GM12878 (cell line): ENCODE measurements at regions not wholly inside any gene's neighbourhood (a gene's known extent, or its start where the extent isn't known, plus 50 kb on each side); places are given as distances from the start of the nearest gene placed in this dataset.

Experiments used
- ATAC-seq: fragments of 200-7000 bp; cut with Tn5 transposase; 3 replicates; pipeline ENCODE4 v1.9.1; 2020; ENCODE audit warnings: mild to moderate bottlenecking, moderate library complexity
- BruUV-seq: library from RNA; stranded (reverse); fragments of 400-500 nt; replicated peaks from 2 replicates; lab custom pipeline; 2021; lab: Mats Ljungman, UMichigan
- CTCF ChIA-PET: fragments of 300-600 bp; sonication (Branson Sonifier 250); formaldehyde crosslinking; extraction: SDS; loops from one replicate; lab custom pipeline; 2021; ENCODE audit warnings: inconsistent platforms; lab: Yijun Ruan, JAX
- POLR2A ChIA-PET: fragments of 350-600 bp; formaldehyde crosslinking; extraction: SDS; loops from one replicate; lab custom pipeline; 2021; ENCODE audit warnings: inconsistent platforms; lab: Charles Lee
- RAD21 ChIA-PET: fragments of 300-600 bp; sonication (Branson Sonifier 250); formaldehyde crosslinking; loops from one replicate; lab custom pipeline; 2023; ENCODE audit warnings: antibody characterized with exemption; ENCODE audit not compliant: unreplicated experiment; lab: Charles Lee
- SMC1A ChIA-PET: fragments of 300-600 bp; sonication (Branson Sonifier 250); formaldehyde crosslinking; loops from one replicate; lab custom pipeline; 2023; ENCODE audit not compliant: unreplicated experiment, uncharacterized antibody; lab: Charles Lee
- DNase-seq: peaks from one replicate; pipeline ENCODE4 v3.0.0-alpha.2; 2011; ENCODE audit warnings: low read depth, low spot score
- FAIRE-seq: peaks from 3 replicates; lab custom pipeline; 2011; peaks lifted over from hg19 to GRCh38; lab: Jason Lieb, UNC
- H2AFZ ChIP-seq: 2 replicates; pipeline ENCODE4 v1.6.0; 2011; ENCODE audit warnings: low read depth, low read length, control low read depth; ENCODE audit not compliant: control insufficient read depth
- H3K27ac ChIP-seq: 2 replicates; pipeline ENCODE4 v1.5.1; 2011; ENCODE audit warnings: control low read depth; ENCODE audit not compliant: control insufficient read depth, insufficient read depth
- H3K27me3 ChIP-seq, 2 experiments: replicated peaks in 1 of 2; 2 replicates each; pipeline versions ENCODE4 v1.6.0 to v1.6.1; 2011; ENCODE audit warnings: low read length in 1 of 2; ENCODE audit not compliant: control insufficient read depth in 2 of 2, insufficient read depth in 2 of 2
- H3K36me3 ChIP-seq, 2 experiments: 2 replicates each; pipeline ENCODE4 v1.5.1; 2011; ENCODE audit warnings: low read length in 1 of 2; ENCODE audit not compliant: control insufficient read depth in 2 of 2, insufficient read depth in 2 of 2
- H3K4me1 ChIP-seq: 2 replicates; pipeline ENCODE4 v1.6.1; 2011; ENCODE audit warnings: mild to moderate bottlenecking, low read length, moderate library complexity, mixed read lengths; ENCODE audit not compliant: control insufficient read depth, insufficient read depth
- H3K4me2 ChIP-seq: 2 replicates; pipeline ENCODE4 v1.6.0; 2011; ENCODE audit warnings: control low read depth; ENCODE audit not compliant: control insufficient read depth, insufficient read depth
- H3K4me3 ChIP-seq: fragments of 200-600 bp; sonication (generic); 2 replicates; pipeline ENCODE4 v1.5.1; 2016
- H3K79me2 ChIP-seq: 2 replicates; pipeline ENCODE4 v1.6.0; 2011; ENCODE audit warnings: low read length; ENCODE audit not compliant: control insufficient read depth, insufficient read depth
- H3K9ac ChIP-seq: 2 replicates; pipeline ENCODE4 v1.8.0; 2011; ENCODE audit warnings: low read length, control low read depth, mixed read lengths; ENCODE audit not compliant: control insufficient read depth, insufficient read depth
- H3K9me3 ChIP-seq: replicated peaks from 3 replicates; pipeline ENCODE4 v1.5.1; 2011; ENCODE audit warnings: mild to moderate bottlenecking, low read length; ENCODE audit not compliant: control insufficient read depth, insufficient read depth
- H4K20me1 ChIP-seq: 2 replicates; pipeline ENCODE4 v1.6.0; 2011; ENCODE audit not compliant: control insufficient read depth, insufficient read depth
- E2F8 ChIP-seq: fragments of 450-650 bp; IDR thresholded peaks from 2 replicates; pipeline ENCODE4 v1.6.1; 2018; ENCODE audit warnings: mild to moderate bottlenecking, low read depth, moderate library complexity; ENCODE audit not compliant: partially characterized antibody
- JUND ChIP-seq: IDR thresholded peaks from 2 replicates; pipeline ENCODE4 v1.6.1; 2012; ENCODE audit warnings: low read depth, mild to moderate bottlenecking, low read length, improper control_type of control experiment, moderate library complexity
- KAT2A ChIP-seq: conservative IDR thresholded peaks from 2 replicates; pipeline ENCODE4 v1.6.1; 2011; ENCODE audit warnings: low read depth, low read length; ENCODE audit not compliant: control insufficient read depth
- MAX ChIP-seq: IDR thresholded peaks from 2 replicates; pipeline ENCODE4 v1.6.1; 2012; ENCODE audit warnings: low read depth, low read length, improper control_type of control experiment
- MEF2A ChIP-seq: IDR thresholded peaks from 2 replicates; pipeline ENCODE4 v1.6.1; 2011; ENCODE audit warnings: low read depth, mild to moderate bottlenecking, low read length, moderate library complexity; ENCODE audit not compliant: insufficient read depth
- TBL1XR1 ChIP-seq: IDR thresholded peaks from 2 replicates; pipeline ENCODE4 v1.6.1; 2012; ENCODE audit warnings: low read depth, low read length, improper control_type of control experiment
- YY1 ChIP-seq: IDR thresholded peaks from 2 replicates; pipeline ENCODE4 v1.6.1; 2011; ENCODE audit warnings: low read depth, mild to moderate bottlenecking, low read length
- ZNF622 ChIP-seq: fragments of 450-650 bp; IDR thresholded peaks from 2 replicates; pipeline ENCODE4 v1.6.1; 2017; ENCODE audit warnings: mild to moderate bottlenecking, inconsistent platforms
- WGBS: methylation state at CpG from one replicate; pipeline ENCODE4 v1.1.6; 2016; ENCODE audit warnings: low lambda C conversion rate; ENCODE audit not compliant: insufficient replicate concordance, insufficient coverage; ENCODE audit errors: missing lambda C conversion rate; 5-methylcytosine and 5-hydroxymethylcytosine counted together
- in situ Hi-C: fragments of 300-500 bp; cut with MboI; formaldehyde crosslinking; loops from 9 replicates; pipeline ENCODE4 v1.14.3; 2018; ENCODE audit warnings: mixed read lengths
- intact Hi-C: fragments of 100-400 bp; cut with micrococcal nuclease; formaldehyde crosslinking; loops from one replicate; pipeline ENCODE4 v1.14.2; 2022; ENCODE audit not compliant: unreplicated experiment

GRCh38 chr2:220002699-220003098, 375.3 kb downstream of the SLC4A3 start (continued):
- TF ChIP-seq E2F8 (no peak), MAX (no peak), KAT2A (no peak), ZNF622 (no peak), TBL1XR1 (no peak), JUND (no peak)

GRCh38 chr2:220005362-220005761, 377.9 kb downstream of the SLC4A3 start:
- no TSS peak for BruUV-seq
- no peak for DNase-seq
- intact Hi-C loops (no loop called here), in situ Hi-C loops (no loop called here)
- Histone ChIP-seq H2AFZ (no peak overlapping the region), H3K9ac (no peak overlapping the region), H3K4me2 (no peak overlapping the region), H3K9me3 (no peaks in the 10 kb centered on the region), H3K27me3 (peaks cover 0 to 4% of the 10 kb centered on the region in 2 experiments; a peak in 2 of 4 replicates), H3K27ac (no peak overlapping the region), H3K36me3 (no peaks in the 10 kb centered on the region), H4K20me1 (no peaks in the 10 kb centered on the region), H3K4me3 (no peak overlapping the region), H3K79me2 (no peaks in the 10 kb centered on the region), H3K4me1 (no peaks in the 10 kb centered on the region)
- ChIA-PET RAD21 (interaction anchor here (0.6 kb wide), 1 partner anchor 9 kb away, joined by 3 read pairs; no protein-coding TSS in a partner anchor), POLR2A (no interaction called here), CTCF (no interaction called here), SMC1A (no interaction called here)
- WGBS: 20% methylated on average over 6 of the region's 6 CpGs
- TF ChIP-seq YY1 (no peak), MEF2A (no peak)
- FAIRE-seq: no peak
- no peak for ATAC-seq
